ENCODE measurements at regions not wholly inside any gene's neighbourhood (a gene's known extent, or its start where the extent isn't known, plus 50 kb on each side); places are given as distances from the start of the nearest gene placed in this dataset.

GRCh38 chr18:60794802-60795201, 422.2 kb upstream of the MC4R start:
- no peak for DNase-seq (ENCODE audit: low spot score)

GRCh38 chr18:60804415-60804814, 431.8 kb upstream of the MC4R start:
- no peak for DNase-seq (ENCODE audit: low spot score)

GRCh38 chr18:60809937-60810336, 437.4 kb upstream of the MC4R start:
- DNase-seq (ENCODE audit: low spot score): no peak

DNA sequence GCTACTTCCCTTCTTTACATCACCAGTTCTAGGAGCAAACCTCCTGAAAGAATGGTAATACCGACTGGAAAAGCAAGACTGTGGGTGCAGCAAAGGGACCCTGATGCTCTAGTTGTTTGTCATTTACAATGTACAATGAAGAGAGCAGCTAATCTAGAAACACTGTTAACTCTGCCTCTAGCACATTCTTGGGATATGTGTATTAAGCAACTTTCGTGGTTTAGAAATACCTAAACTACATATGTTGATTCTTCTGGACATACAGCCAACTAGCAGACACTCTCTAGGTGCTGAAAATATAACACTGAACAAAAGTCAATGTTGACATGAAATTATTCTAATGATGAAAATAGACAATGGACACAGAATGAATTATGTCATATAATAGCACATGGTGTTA, 440.3 kb upstream of the MC4R start:
- DNase-seq (ENCODE audit: low spot score): no peak

GRCh38 chr18:60826346-60826745, 453.8 kb upstream of the MC4R start:
- no peak for DNase-seq (ENCODE audit: low spot score)

DNA sequence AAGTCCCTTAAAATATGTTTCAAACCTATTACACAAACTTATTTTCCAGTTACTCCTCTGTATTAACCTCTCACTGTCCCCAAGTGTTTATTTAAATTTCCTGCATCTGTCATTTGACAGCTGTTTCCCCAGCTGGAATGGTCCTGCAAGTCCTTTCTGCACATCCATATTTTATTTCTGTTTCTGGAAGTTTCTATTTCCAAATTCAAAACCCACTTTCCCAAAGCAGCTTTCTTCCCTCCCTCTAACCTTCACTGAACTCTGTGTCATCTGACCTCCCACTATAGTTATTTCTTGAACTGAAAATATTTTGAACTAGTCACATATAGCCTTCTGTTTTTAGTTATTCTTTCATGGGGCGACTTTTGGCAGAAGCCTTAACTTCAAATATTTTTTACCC, 459.4 kb upstream of the MC4R start:
- no peak for DNase-seq (ENCODE audit: low spot score)

DNA sequence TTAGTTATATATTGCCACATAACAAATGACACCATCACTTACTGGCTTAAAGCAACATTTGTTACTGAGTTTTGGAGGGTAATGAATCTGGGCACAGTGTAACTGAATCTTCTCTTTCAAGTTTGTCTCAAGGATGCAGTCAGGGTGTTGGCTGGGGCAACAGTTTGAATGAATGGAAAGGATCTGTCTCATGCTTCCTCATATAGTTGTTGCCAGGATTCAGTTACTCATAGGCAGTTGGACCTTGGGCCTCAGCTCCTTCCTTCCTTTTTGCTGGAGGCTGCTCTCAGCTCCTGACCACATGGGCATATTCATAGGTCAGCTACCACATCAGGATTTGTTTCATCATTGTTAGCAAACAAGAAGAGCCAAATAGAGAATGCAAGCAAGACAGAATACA, 466.1 kb upstream of the MC4R start:
- DNase-seq (ENCODE audit: low spot score): no peak

- no peak for DNase-seq (ENCODE audit: low spot score)
Measured at GRCh38 chr18:60846396-60846795, 473.8 kb upstream of the MC4R start.

GRCh38 chr18:60847517-60847916, 474.9 kb upstream of the MC4R start:
- DNase-seq (ENCODE audit: low spot score): no peak

DNA sequence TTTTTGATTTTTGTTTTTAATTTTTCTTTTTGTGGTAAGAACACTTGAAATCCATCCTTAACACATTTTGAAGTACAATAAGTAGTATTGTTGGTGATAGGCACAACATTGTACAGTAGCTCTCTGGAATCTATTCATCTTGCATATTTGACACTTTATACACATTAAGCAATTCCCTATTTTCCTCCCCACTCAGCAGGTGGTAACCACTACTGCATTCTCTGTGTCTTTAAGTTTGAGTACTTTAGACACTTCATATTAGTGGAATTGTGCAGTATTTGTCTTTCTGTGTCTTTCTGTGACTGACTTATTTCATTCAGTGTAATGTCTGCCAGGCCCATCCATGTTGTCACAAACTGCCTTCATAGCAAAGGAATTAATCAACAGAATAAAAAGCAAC, 471.7 kb upstream of the CDH20 start:
- DNase-seq (ENCODE audit: low spot score): no peak

GRCh38 chr18:60862988-60863387, 470.2 kb upstream of the CDH20 start:
- DNase-seq (ENCODE audit: low spot score): no peak

- DNase-seq (ENCODE audit: low spot score): no peak
Measured at GRCh38 chr18:60865801-60866200, 467.4 kb upstream of the CDH20 start.

GRCh38 chr18:60870261-60871153, 462.7 kb upstream of the CDH20 start:
- no peak for DNase-seq (ENCODE audit: low spot score)

- no peak for DNase-seq (ENCODE audit: low spot score)
Measured at GRCh38 chr18:60872434-60872833, 460.8 kb upstream of the CDH20 start.

DNA sequence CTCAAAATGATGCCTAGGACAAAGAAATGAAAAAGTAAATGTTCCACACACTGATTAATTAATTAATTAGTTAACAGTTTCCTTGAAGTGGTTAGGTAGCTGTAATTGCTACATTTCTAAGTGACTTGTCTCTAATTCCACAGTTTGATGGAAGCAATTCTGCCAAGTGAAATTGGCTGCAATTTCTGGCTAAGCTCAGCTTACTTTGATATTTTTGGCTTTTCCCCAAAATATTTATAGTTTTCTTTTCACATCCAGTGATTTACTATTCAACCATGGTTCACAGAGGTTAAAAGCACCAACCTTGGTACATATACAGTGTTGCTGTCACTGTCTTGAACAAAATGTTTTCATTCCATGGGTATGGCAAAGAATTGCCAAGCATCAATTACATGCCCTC, 459.5 kb upstream of the CDH20 start:
- no peak for DNase-seq (ENCODE audit: low spot score)

DNA sequence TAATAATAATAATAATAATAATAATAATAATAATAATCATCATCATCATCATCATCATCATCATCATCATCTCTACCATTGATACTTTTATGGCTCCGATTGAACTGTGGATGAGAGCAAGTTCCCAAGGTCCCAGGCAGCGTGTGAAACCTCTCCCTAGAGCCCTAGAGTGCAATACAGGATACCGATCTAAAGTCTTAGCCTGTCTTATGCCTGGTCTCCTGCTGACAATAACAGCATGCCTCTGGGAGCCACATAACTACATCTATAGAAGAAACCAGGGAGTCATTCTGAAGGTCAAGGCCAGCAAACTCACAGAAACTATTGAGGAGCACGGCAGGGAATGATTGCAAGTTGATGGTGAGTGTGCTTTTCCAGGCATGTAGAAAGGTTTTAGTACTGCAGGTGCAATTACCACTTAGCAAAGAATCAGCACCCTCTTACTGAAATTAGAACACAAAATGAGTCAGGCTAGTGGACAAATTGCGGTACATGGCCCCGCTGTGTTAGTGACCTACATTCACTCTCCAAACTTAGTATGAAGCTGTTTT, 457.2 kb upstream of the CDH20 start:
- no peak for DNase-seq (ENCODE audit: low spot score)

- DNase-seq (ENCODE audit: low spot score): peak; percentile 78
Measured at GRCh38 chr18:60880184-60880583, 453.0 kb upstream of the CDH20 start.

- no peak for DNase-seq (ENCODE audit: low spot score)
Measured at GRCh38 chr18:60883587-60883986, 449.6 kb upstream of the CDH20 start.

GRCh38 chr18:60888071-60888624, 445.1 kb upstream of the CDH20 start:
- DNase-seq (ENCODE audit: low spot score): no peak

GRCh38 chr18:60889442-60889841, 443.8 kb upstream of the CDH20 start:
- no peak for DNase-seq (ENCODE audit: low spot score)

GRCh38 chr18:60891936-60892335, 441.3 kb upstream of the CDH20 start:
- no peak for DNase-seq (ENCODE audit: low spot score)

DNA sequence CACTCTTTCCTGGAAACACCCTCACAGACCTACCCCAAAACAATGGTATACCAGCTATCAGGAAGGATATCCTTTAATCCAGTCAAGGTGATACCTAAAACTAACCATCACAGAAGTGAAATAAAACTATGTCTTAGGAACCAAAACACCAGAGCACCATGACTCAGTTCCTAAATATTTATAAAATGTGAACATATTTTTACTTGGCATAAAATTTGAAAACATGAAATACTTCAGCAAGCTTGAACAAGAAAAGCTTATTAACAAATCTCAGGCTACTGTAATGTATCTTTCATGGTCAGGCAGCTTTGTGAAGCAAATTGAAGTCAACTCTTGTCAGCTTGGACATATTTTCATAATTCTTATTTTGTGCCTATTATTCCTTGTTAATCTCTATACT, 440.8 kb upstream of the CDH20 start:
- DNase-seq (ENCODE audit: low spot score): no peak

DNA sequence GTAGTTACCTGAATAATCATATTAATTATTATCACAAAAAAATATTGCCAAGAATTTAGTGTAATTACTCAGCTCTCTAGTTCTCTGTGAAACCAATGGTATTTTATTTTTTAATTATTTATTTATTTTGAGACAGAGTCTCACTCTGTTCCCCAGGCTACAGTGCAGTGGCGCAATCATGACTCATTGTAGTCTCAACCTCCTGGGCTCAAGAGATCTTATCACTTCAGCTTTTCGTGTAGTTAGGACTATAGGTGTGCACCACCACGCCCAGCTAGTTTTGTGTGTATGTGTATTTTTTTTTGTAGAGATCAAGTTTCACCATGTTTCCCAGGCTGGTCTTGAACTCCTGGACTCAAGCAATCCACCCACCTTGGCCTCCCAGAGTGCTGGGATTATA, 440.4 kb upstream of the CDH20 start:
- no peak for DNase-seq (ENCODE audit: low spot score)
